GM18499 (cell line): ENCODE measurements at regions not wholly inside any gene's neighbourhood (a gene's known extent, or its start where the extent isn't known, plus 50 kb on each side); places are given as distances from the start of the nearest gene placed in this dataset.

Source experiments
- ATAC-seq: cut with Tn5 transposase; IDR thresholded peaks from one replicate; pipeline ENCODE4 v1.9.1; 2021; ENCODE audit warnings: moderate number of reproducible peaks; ENCODE audit not compliant: insufficient read depth, unreplicated experiment

- ATAC-seq = no peak
These were observed 128.9 kb upstream of the HS6ST1 start for GRCh38 chr2:128447538-128447995.

GRCh38 chr2:128448331-128449225, 129.9 kb upstream of the HS6ST1 start:
- no peak for ATAC-seq

- no peak for ATAC-seq
These were observed 130.8 kb upstream of the HS6ST1 start for GRCh38 chr2:128449226-128450061.

GRCh38 chr2:128450211-128451024, 131.8 kb upstream of the HS6ST1 start:
- no peak for ATAC-seq

GRCh38 chr2:128451084-128452023, 132.7 kb upstream of the HS6ST1 start:
- no peak for ATAC-seq

GRCh38 chr2:128452024-128452411, 133.3 kb upstream of the HS6ST1 start:
- no peak for ATAC-seq

GRCh38 chr2:128452536-128453530, 134.2 kb upstream of the HS6ST1 start:
- ATAC-seq = no peak

- no peak for ATAC-seq
These were observed 136.5 kb upstream of the HS6ST1 start for GRCh38 chr2:128454980-128455720.

- no peak for ATAC-seq
These were observed 137.0 kb upstream of the HS6ST1 start for GRCh38 chr2:128455721-128456050.

GRCh38 chr2:128456281-128456680, 137.6 kb upstream of the HS6ST1 start:
- ATAC-seq = no peak

GRCh38 chr2:128457006-128457604, 138.4 kb upstream of the HS6ST1 start:
- no peak for ATAC-seq

GRCh38 chr2:128457716-128458115, 139.0 kb upstream of the HS6ST1 start:
- no peak for ATAC-seq

GRCh38 chr2:128458505-128458904, 139.8 kb upstream of the HS6ST1 start:
- ATAC-seq = no peak

- no peak for ATAC-seq
These were observed 145.8 kb upstream of the HS6ST1 start for GRCh38 chr2:128464456-128464855.

- no peak for ATAC-seq
These were observed 146.8 kb upstream of the HS6ST1 start for GRCh38 chr2:128465246-128466170.

- ATAC-seq = no peak
These were observed 147.7 kb upstream of the HS6ST1 start for GRCh38 chr2:128466376-128466775.
